ENCODE measurements at regions not wholly inside any gene's neighbourhood (a gene's known extent, or its start where the extent isn't known, plus 50 kb on each side); places are given as distances from the start of the nearest gene placed in this dataset.

GRCh38 chr20:52614051-52614863 lies 357.9 kb upstream of the TSHZ2 start:
- Histone ChIP-seq H4K20me1 (ENCODE audit: insufficient read depth, low read length, poor library complexity, severe bottlenecking) (no peaks in the 10 kb centered on the region), H3K4me1 (ENCODE audit: insufficient read depth, low read length, poor library complexity, severe bottlenecking) (no peaks in the 10 kb centered on the region), H3K9ac (ENCODE audit: low read depth, low read length, poor library complexity, severe bottlenecking) (no peak overlapping the region), H3K27me3 (ENCODE audit: insufficient read depth, low read length, poor library complexity, severe bottlenecking) (no peaks in the 10 kb centered on the region), H3K79me2 (ENCODE audit: insufficient read depth, low read length) (no peaks in the 10 kb centered on the region), H3K9me2 (replicated peaks; ENCODE audit: low read depth, low read length) (no peaks in the 10 kb centered on the region), H2AFZ (ENCODE audit: low read length) (no peak overlapping the region), H3F3A (ENCODE audit: low read depth) (no peaks in the 10 kb centered on the region), H3K4me3 (ENCODE audit: low read length, poor library complexity, severe bottlenecking) (no peak overlapping the region), H3K9me3 (ENCODE audit: insufficient read depth, low read depth, low read length) (no peaks in the 10 kb centered on the region; the same call in 1 of the 2 replicates), H3K36me3 (ENCODE audit: insufficient read depth, low read length) (no peaks in the 10 kb centered on the region), H3K4me2 (ENCODE audit: low read depth, low read length, poor library complexity, severe bottlenecking) (no peak overlapping the region)
- TF ChIP-seq EZH2phosphoT487 (IDR thresholded peaks at IDR 0.05; ENCODE audit: borderline replicate concordance), result no peak
- TF ChIP-seq, protein P1, sequence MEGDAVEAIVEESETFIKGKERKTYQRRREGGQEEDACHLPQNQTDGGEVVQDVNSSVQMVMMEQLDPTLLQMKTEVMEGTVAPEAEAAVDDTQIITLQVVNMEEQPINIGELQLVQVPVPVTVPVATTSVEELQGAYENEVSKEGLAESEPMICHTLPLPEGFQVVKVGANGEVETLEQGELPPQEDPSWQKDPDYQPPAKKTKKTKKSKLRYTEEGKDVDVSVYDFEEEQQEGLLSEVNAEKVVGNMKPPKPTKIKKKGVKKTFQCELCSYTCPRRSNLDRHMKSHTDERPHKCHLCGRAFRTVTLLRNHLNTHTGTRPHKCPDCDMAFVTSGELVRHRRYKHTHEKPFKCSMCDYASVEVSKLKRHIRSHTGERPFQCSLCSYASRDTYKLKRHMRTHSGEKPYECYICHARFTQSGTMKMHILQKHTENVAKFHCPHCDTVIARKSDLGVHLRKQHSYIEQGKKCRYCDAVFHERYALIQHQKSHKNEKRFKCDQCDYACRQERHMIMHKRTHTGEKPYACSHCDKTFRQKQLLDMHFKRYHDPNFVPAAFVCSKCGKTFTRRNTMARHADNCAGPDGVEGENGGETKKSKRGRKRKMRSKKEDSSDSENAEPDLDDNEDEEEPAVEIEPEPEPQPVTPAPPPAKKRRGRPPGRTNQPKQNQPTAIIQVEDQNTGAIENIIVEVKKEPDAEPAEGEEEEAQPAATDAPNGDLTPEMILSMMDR (conservative IDR thresholded peaks at IDR 0.05; ENCODE audit: low read length), result no peak

- H3K4me3 ChIP-seq (ENCODE audit: low read length, poor library complexity, severe bottlenecking), result no peak overlapping the region
- no peaks in the 10 kb centered on the region for H3K9me2 ChIP-seq (replicated peaks; ENCODE audit: low read depth, low read length)
- H3K27me3 ChIP-seq (ENCODE audit: insufficient read depth, low read length, poor library complexity, severe bottlenecking), result no peaks in the 10 kb centered on the region
- H3K79me2 ChIP-seq (ENCODE audit: insufficient read depth, low read length), result no peaks in the 10 kb centered on the region
- H3K4me2 ChIP-seq (ENCODE audit: low read depth, low read length, poor library complexity, severe bottlenecking), result no peak overlapping the region
- no peak overlapping the region for H2AFZ ChIP-seq (ENCODE audit: low read length)
- no peaks in the 10 kb centered on the region for H3K4me1 ChIP-seq (ENCODE audit: insufficient read depth, low read length, poor library complexity, severe bottlenecking)
- no peaks in the 10 kb centered on the region for H3F3A ChIP-seq (ENCODE audit: low read depth)
- no peaks in the 10 kb centered on the region for H3K36me3 ChIP-seq (ENCODE audit: insufficient read depth, low read length)
- no peaks in the 10 kb centered on the region; the same call in 1 of the 2 replicates for H3K9me3 ChIP-seq (ENCODE audit: insufficient read depth, low read depth, low read length)
- H3K9ac ChIP-seq (ENCODE audit: low read depth, low read length, poor library complexity, severe bottlenecking), result no peak overlapping the region
- TF ChIP-seq, protein P1 (conservative IDR thresholded peaks at IDR 0.05; ENCODE audit: low read length), result no peak
- no peak for TF ChIP-seq EZH2phosphoT487 (IDR thresholded peaks at IDR 0.05; ENCODE audit: borderline replicate concordance)
- H4K20me1 ChIP-seq (ENCODE audit: insufficient read depth, low read length, poor library complexity, severe bottlenecking), result no peaks in the 10 kb centered on the region
These were observed 360.0 kb upstream of the TSHZ2 start for GRCh38 chr20:52612046-52612632.

GRCh38 chr20:52610749-52611148 lies 361.4 kb upstream of the TSHZ2 start:
- H3K9ac ChIP-seq (ENCODE audit: low read depth, low read length, poor library complexity, severe bottlenecking), result no peak overlapping the region
- no peaks in the 10 kb centered on the region; the same call in 1 of the 2 replicates for H3K9me3 ChIP-seq (ENCODE audit: insufficient read depth, low read depth, low read length)
- H2AFZ ChIP-seq (ENCODE audit: low read length), result no peak overlapping the region
- no peak overlapping the region for H3K4me2 ChIP-seq (ENCODE audit: low read depth, low read length, poor library complexity, severe bottlenecking)
- H3K4me1 ChIP-seq (ENCODE audit: insufficient read depth, low read length, poor library complexity, severe bottlenecking), result no peaks in the 10 kb centered on the region
- TF ChIP-seq, protein P1 (conservative IDR thresholded peaks at IDR 0.05; ENCODE audit: low read length), result no peak
- TF ChIP-seq EZH2phosphoT487 (IDR thresholded peaks at IDR 0.05; ENCODE audit: borderline replicate concordance), result no peak
- H3K36me3 ChIP-seq (ENCODE audit: insufficient read depth, low read length), result no peaks in the 10 kb centered on the region
- H3K9me2 ChIP-seq (replicated peaks; ENCODE audit: low read depth, low read length), result no peaks in the 10 kb centered on the region
- no peaks in the 10 kb centered on the region for H4K20me1 ChIP-seq (ENCODE audit: insufficient read depth, low read length, poor library complexity, severe bottlenecking)
- H3K4me3 ChIP-seq (ENCODE audit: low read length, poor library complexity, severe bottlenecking), result no peak overlapping the region
- H3K27me3 ChIP-seq (ENCODE audit: insufficient read depth, low read length, poor library complexity, severe bottlenecking), result no peaks in the 10 kb centered on the region
- no peaks in the 10 kb centered on the region for H3F3A ChIP-seq (ENCODE audit: low read depth)
- no peaks in the 10 kb centered on the region for H3K79me2 ChIP-seq (ENCODE audit: insufficient read depth, low read length)
